RWPE1 (cell line): ENCODE measurements at regions not wholly inside any gene's neighbourhood (a gene's known extent, or its start where the extent isn't known, plus 50 kb on each side); places are given as distances from the start of the nearest gene placed in this dataset.

ENCODE experiments used
- CTCF ChIA-PET: fragments of 350-600 bp; sonication (Branson Sonifier 250); formaldehyde crosslinking; extraction: SDS; loops from one replicate; lab custom pipeline; 2021; lab: Yijun Ruan, JAX
- POLR2A ChIA-PET: fragments of 400-600 bp; formaldehyde crosslinking; extraction: SDS; loops from one replicate; lab custom pipeline; 2020; ENCODE audit warnings: antibody characterized with exemption; ENCODE audit not compliant: low non-redundant PET; lab: Yijun Ruan, JAX
- DNase-seq: peaks from one replicate; pipeline ENCODE4 v3.0.0; 2012; ENCODE audit warnings: low spot score
- H3K27ac ChIP-seq: fragments of 450-650 bp; 2 replicates; pipeline ENCODE4 v1.5.1; 2017
- CTCF ChIP-seq: fragments of 450-650 bp; conservative IDR thresholded peaks from 2 replicates; pipeline ENCODE4 v1.5.1; 2017; ENCODE audit warnings: low read depth, mild to moderate bottlenecking

GRCh38 chr20:11585752-11586352, 331.8 kb upstream of the BTBD3 start:
- TF ChIP-seq CTCF: peak; percentile 42
- H3K27ac ChIP-seq: no peak overlapping the region
- ChIA-PET POLR2A (no interaction called here), CTCF (interaction anchor here (0.7 kb wide), 3 partner anchors 134 to 712 kb away, joined by 3 to 7 read pairs (median 5); no protein-coding TSS in a partner anchor)
- DNase-seq: peak; percentile 9

- H3K27ac ChIP-seq: no peak overlapping the region
- POLR2A ChIA-PET: no interaction called here
- no peak for TF ChIP-seq CTCF
- no peak for DNase-seq
- CTCF ChIA-PET: no interaction called here
Measured at GRCh38 chr20:11588875-11589274, 328.8 kb upstream of the BTBD3 start.

GRCh38 chr20:11591965-11592364, 325.7 kb upstream of the BTBD3 start:
- ChIA-PET POLR2A (no interaction called here), CTCF (no interaction called here)
- no peak overlapping the region for H3K27ac ChIP-seq
- DNase-seq: no peak
- no peak for TF ChIP-seq CTCF

- CTCF ChIA-PET: no interaction called here
- DNase-seq: no peak
- H3K27ac ChIP-seq: no peak overlapping the region
- POLR2A ChIA-PET: no interaction called here
- no peak for TF ChIP-seq CTCF
Measured at GRCh38 chr20:11604339-11604738, 313.4 kb upstream of the BTBD3 start.

- H3K27ac ChIP-seq: no peak overlapping the region
- ChIA-PET POLR2A (no interaction called here), CTCF (no interaction called here)
- TF ChIP-seq CTCF: no peak
- no peak for DNase-seq
Measured at GRCh38 chr20:11607047-11607446, 310.6 kb upstream of the BTBD3 start.

- CTCF ChIA-PET: no interaction called here
- POLR2A ChIA-PET: no interaction called here
- H3K27ac ChIP-seq: no peak overlapping the region
- no peak for TF ChIP-seq CTCF
- no peak for DNase-seq
Measured at GRCh38 chr20:11608736-11609135, 309.0 kb upstream of the BTBD3 start.

GRCh38 chr20:11624704-11625103, 293.0 kb upstream of the BTBD3 start:
- TF ChIP-seq CTCF: no peak

More at GRCh38 chr20:11624704-11625103, 293.0 kb upstream of the BTBD3 start:
- CTCF ChIA-PET: no interaction called here
- DNase-seq: no peak
- H3K27ac ChIP-seq: no peak overlapping the region
- POLR2A ChIA-PET: no interaction called here
